HepG2 (cell line): ENCODE measurements at regions not wholly inside any gene's neighbourhood (a gene's known extent, or its start where the extent isn't known, plus 50 kb on each side); places are given as distances from the start of the nearest gene placed in this dataset.

Experiments used
- ATAC-seq: fragments of 200-7000 bp; cut with Tn5 transposase; 3 replicates; pipeline ENCODE4 v1.9.1; 2020; ENCODE audit warnings: mild to moderate bottlenecking, moderate library complexity
- BruUV-seq: library from RNA; stranded (reverse); fragments of 400-500 nt; replicated peaks from 2 replicates; lab custom pipeline; 2021; lab: Mats Ljungman, UMichigan
- CTCF ChIA-PET: fragments of 300-600 bp; formaldehyde crosslinking; extraction: SDS; loops from one replicate; lab custom pipeline; 2021; ENCODE audit warnings: low total read pairs, inconsistent platforms, low intra/inter-chr PET ratio; lab: Yijun Ruan, JAX
- POLR2A ChIA-PET: fragments of 350-600 bp; sonication (Branson Sonifier 250); formaldehyde crosslinking; loops from one replicate; lab custom pipeline; 2020; ENCODE audit warnings: antibody characterized with exemption, inconsistent platforms; lab: Yijun Ruan, JAX
- DNase-seq: peaks from one replicate; pipeline ENCODE4 v3.0.0-alpha.2; 2015; ENCODE audit warnings: low spot score
- FAIRE-seq: peaks from 3 replicates; lab custom pipeline; 2011; peaks lifted over from hg19 to GRCh38; lab: Jason Lieb, UNC
- H2AFZ ChIP-seq: one replicate; pipeline ENCODE4 v1.6.1; 2011; ENCODE audit warnings: low read length, inconsistent platforms
- H3K27ac ChIP-seq: fragments of 300-600 bp; 3 replicates; pipeline ENCODE4 v1.8.0; 2011; ENCODE audit warnings: mixed run types, mild to moderate bottlenecking, mixed read lengths, low read length, inconsistent platforms; ENCODE audit not compliant: insufficient read depth; ENCODE audit errors: extremely low read length
- H3K27me3 ChIP-seq, 2 experiments: fragments of 200-600 bp in 1 of 2; 2 replicates in 1 of 2; 3 replicates in 1 of 2; pipeline versions ENCODE4 v1.6.0 to v1.8.0; 2011; ENCODE audit warnings: low read length in 2 of 2, mild to moderate bottlenecking in 2 of 2, moderate library complexity in 2 of 2, inconsistent platforms in 1 of 2; ENCODE audit not compliant: insufficient read depth in 2 of 2, control insufficient read depth in 1 of 2
- H3K36me3 ChIP-seq, 2 experiments: fragments of 200-600 bp in 1 of 2; replicated peaks in 1 of 2; 2 replicates in 1 of 2; 3 replicates in 1 of 2; pipeline versions ENCODE4 v1.5.1 to v1.8.0; 2011; ENCODE audit warnings: low read length in 2 of 2, inconsistent platforms in 1 of 2; ENCODE audit not compliant: insufficient read depth in 2 of 2, control insufficient read depth in 1 of 2
- H3K4me1 ChIP-seq: 2 replicates; pipeline ENCODE4 v1.5.1; 2012; ENCODE audit warnings: low read length, inconsistent platforms; ENCODE audit not compliant: insufficient read depth
- H3K4me2 ChIP-seq: 2 replicates; pipeline ENCODE4 v1.6.0; 2011; ENCODE audit warnings: low read depth, low read length, inconsistent platforms
- H3K4me3 ChIP-seq, 3 experiments: fragments of 200-600 bp in 1 of 3; sonication (generic), shearing (Covaris generic) in 1 of 3; replicated peaks in 1 of 3; 2 replicates each; pipeline ENCODE4 v1.5.1; 2011 to 2016; ENCODE audit warnings: low read length in 3 of 3, inconsistent platforms in 2 of 3, low read depth in 2 of 3, mild to moderate bottlenecking in 2 of 3, control low read depth in 1 of 3, mixed read lengths in 1 of 3; ENCODE audit not compliant: insufficient read depth in 1 of 3
- H3K79me2 ChIP-seq: one replicate; pipeline ENCODE4 v1.6.1; 2011; ENCODE audit warnings: low read length, inconsistent platforms; ENCODE audit not compliant: insufficient read depth
- H3K9ac ChIP-seq: 2 replicates; pipeline ENCODE4 v1.6.0; 2011; ENCODE audit warnings: mild to moderate bottlenecking, low read depth, low read length, inconsistent platforms; ENCODE audit not compliant: insufficient read depth
- H3K9me3 ChIP-seq: 2 replicates; pipeline ENCODE4 v1.5.1; 2012; ENCODE audit warnings: mild to moderate bottlenecking, low read length
- H4K20me1 ChIP-seq: 2 replicates; pipeline ENCODE4 v1.6.0; 2011; ENCODE audit warnings: inconsistent platforms, mild to moderate bottlenecking, low read length, moderate library complexity; ENCODE audit not compliant: insufficient read depth
- DNMT3B ChIP-seq: conservative IDR thresholded peaks from 2 replicates; pipeline ENCODE4 v1.6.1; 2016; ENCODE audit warnings: missing biosample characterization, control low read depth
- ERF ChIP-seq: IDR thresholded peaks from 2 replicates; pipeline ENCODE4 v1.6.1; 2018; ENCODE audit warnings: missing biosample characterization, missing genetic modification reagents
- FIP1L1 ChIP-seq: fragments of 200-400 bp; formaldehyde crosslinking; IDR thresholded peaks from 2 replicates; pipeline ENCODE4 v1.6.1; 2018; ENCODE audit warnings: low read depth, mild to moderate bottlenecking, low read length, moderate library complexity, borderline replicate concordance; ENCODE audit not compliant: insufficient read depth
- HNF4A ChIP-seq: sonication (generic); formaldehyde crosslinking; IDR thresholded peaks from 2 replicates; pipeline ENCODE4 v1.4.0; 2020; ENCODE audit warnings: missing genetic modification reagents
- HNRNPL ChIP-seq: fragments of 200-400 bp; formaldehyde crosslinking; IDR thresholded peaks from 2 replicates; pipeline ENCODE4 v1.6.1; 2017; ENCODE audit warnings: mild to moderate bottlenecking, low read depth, low read length
- SATB2 ChIP-seq: sonication (generic); formaldehyde crosslinking; IDR thresholded peaks from 2 replicates; pipeline ENCODE4 v1.5.0; 2020; ENCODE audit warnings: missing genetic modification reagents
- SIX4 ChIP-seq: sonication (generic); formaldehyde crosslinking; IDR thresholded peaks from 2 replicates; pipeline ENCODE4 v1.4.0; 2020; ENCODE audit warnings: missing genetic modification reagents
- TRIM24 ChIP-seq: sonication (generic); formaldehyde crosslinking; IDR thresholded peaks from 2 replicates; pipeline ENCODE4 v1.8.0; 2022; ENCODE audit warnings: mild to moderate bottlenecking, missing genetic modification reagents
- ZBTB7A ChIP-seq: sonication (generic); formaldehyde crosslinking; IDR thresholded peaks from 2 replicates; pipeline ENCODE4 v1.8.0; 2022; ENCODE audit warnings: mild to moderate bottlenecking, missing genetic modification reagents
- ZNF567 ChIP-seq: sonication (generic); formaldehyde crosslinking; IDR thresholded peaks from 2 replicates; pipeline ENCODE4 v1.8.1; 2023; ENCODE audit warnings: mild to moderate bottlenecking, missing genetic modification reagents, borderline replicate concordance
- ZNF720 ChIP-seq: sonication (generic); formaldehyde crosslinking; IDR thresholded peaks from 2 replicates; pipeline ENCODE4 v1.4.0; 2020; ENCODE audit warnings: missing genetic modification reagents
- ZNF737 ChIP-seq: sonication (generic); formaldehyde crosslinking; IDR thresholded peaks from 2 replicates; pipeline ENCODE4 v1.5.0; 2020; ENCODE audit warnings: missing genetic modification reagents, mild to moderate bottlenecking, borderline replicate concordance
- ZSCAN20 ChIP-seq: sonication (generic); formaldehyde crosslinking; IDR thresholded peaks from 2 replicates; pipeline ENCODE4 v1.4.0; 2020; ENCODE audit warnings: missing genetic modification reagents, mild to moderate bottlenecking, borderline replicate concordance
- WGBS: methylation state at CpG from one replicate; pipeline ENCODE4 v1.1.6; 2017; ENCODE audit warnings: low lambda C conversion rate; 5-methylcytosine and 5-hydroxymethylcytosine counted together
- in situ Hi-C: cut with HindIII; loops from 2 replicates; pipeline ENCODE4 v1.10.0; 2017; ENCODE audit warnings: low pct_unique_long_range_greater_than_20kb; ENCODE audit not compliant: extremely low pct_ligation_motif_present
- intact Hi-C: fragments of 100-400 bp; cut with micrococcal nuclease; formaldehyde crosslinking; loops from one replicate; pipeline ENCODE4 v1.10.0; 2022; ENCODE audit not compliant: unreplicated experiment
- TF ChIP-seq, protein P1 (sequence below): sonication (generic); formaldehyde crosslinking; IDR thresholded peaks from 2 replicates; pipeline ENCODE4 v1.5.1; 2020; ENCODE audit warnings: mild to moderate bottlenecking, missing genetic modification reagents, moderate library complexity
- TF ChIP-seq, protein P2 (sequence below): IDR thresholded peaks from 2 replicates; pipeline ENCODE4 v1.6.1; 2016; ENCODE audit warnings: mild to moderate bottlenecking, missing biosample characterization, missing genetic modification reagents
- TF ChIP-seq, protein P3 (sequence below): sonication (generic); formaldehyde crosslinking; IDR thresholded peaks from 2 replicates; pipeline ENCODE4 v1.4.0; 2020; ENCODE audit warnings: low read depth, mild to moderate bottlenecking, missing genetic modification reagents
- TF ChIP-seq, protein P4 (sequence below): IDR thresholded peaks from 2 replicates; pipeline ENCODE4 v1.6.1; 2016; ENCODE audit warnings: low read depth, control low read depth
- TF ChIP-seq, protein P5 (sequence below): sonication (generic); formaldehyde crosslinking; IDR thresholded peaks from 2 replicates; pipeline ENCODE4 v1.8.0; 2022; ENCODE audit warnings: mild to moderate bottlenecking, missing genetic modification reagents; ENCODE audit not compliant: insufficient replicate concordance

DNA sequence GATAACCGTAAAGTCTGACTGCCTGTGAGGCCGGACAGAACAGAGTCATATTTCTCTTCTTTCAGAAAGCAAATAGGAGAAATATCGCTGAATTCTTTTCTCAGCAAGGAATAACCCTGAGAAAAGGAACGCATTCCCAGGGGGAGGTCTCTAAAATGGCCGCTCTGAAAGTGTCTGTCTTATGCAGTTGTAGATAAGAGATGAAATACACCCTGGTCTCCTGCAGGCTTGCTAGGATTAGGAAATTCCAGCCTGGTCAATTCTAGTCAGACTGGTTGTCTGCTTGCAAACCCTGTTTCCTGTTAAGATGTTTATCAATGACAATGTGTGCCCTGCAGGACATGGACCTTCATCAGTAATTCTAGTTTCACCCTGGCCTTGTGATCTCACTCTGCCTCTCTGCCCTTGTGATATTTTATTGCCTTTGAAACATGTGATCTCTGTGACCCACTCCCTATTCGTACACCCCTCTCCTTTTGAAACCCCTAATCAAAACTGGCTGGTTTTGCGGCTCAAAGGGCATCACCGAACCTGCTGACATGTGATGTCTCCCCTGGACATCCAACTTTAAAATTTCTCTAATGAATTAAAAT is 934.8 kb upstream of the SPRY2 start:
- H3K4me2 ChIP-seq, result no peak overlapping the region

More for the DNA sequence above, 934.8 kb upstream of the SPRY2 start:
- Histone ChIP-seq H3K27me3 (no peaks in the 10 kb centered on the region), H3K4me1 (no peaks in the 10 kb centered on the region), H2AFZ (no peak overlapping the region), H3K27ac (no peak overlapping the region), H3K79me2 (no peaks in the 10 kb centered on the region), H3K36me3 (no peaks in the 10 kb centered on the region), H4K20me1 (no peaks in the 10 kb centered on the region), H3K4me3 (no peak overlapping the region), H3K9ac (no peak overlapping the region), H3K9me3 (peaks cover 7% of the 10 kb centered on the region)
- intact Hi-C loops (no loop called here), in situ Hi-C loops (no loop called here)
- no peak for ATAC-seq
- TF ChIP-seq ZNF720 (CRISPR knock-in tag), result no peak
- TF ChIP-seq, protein P1, sequence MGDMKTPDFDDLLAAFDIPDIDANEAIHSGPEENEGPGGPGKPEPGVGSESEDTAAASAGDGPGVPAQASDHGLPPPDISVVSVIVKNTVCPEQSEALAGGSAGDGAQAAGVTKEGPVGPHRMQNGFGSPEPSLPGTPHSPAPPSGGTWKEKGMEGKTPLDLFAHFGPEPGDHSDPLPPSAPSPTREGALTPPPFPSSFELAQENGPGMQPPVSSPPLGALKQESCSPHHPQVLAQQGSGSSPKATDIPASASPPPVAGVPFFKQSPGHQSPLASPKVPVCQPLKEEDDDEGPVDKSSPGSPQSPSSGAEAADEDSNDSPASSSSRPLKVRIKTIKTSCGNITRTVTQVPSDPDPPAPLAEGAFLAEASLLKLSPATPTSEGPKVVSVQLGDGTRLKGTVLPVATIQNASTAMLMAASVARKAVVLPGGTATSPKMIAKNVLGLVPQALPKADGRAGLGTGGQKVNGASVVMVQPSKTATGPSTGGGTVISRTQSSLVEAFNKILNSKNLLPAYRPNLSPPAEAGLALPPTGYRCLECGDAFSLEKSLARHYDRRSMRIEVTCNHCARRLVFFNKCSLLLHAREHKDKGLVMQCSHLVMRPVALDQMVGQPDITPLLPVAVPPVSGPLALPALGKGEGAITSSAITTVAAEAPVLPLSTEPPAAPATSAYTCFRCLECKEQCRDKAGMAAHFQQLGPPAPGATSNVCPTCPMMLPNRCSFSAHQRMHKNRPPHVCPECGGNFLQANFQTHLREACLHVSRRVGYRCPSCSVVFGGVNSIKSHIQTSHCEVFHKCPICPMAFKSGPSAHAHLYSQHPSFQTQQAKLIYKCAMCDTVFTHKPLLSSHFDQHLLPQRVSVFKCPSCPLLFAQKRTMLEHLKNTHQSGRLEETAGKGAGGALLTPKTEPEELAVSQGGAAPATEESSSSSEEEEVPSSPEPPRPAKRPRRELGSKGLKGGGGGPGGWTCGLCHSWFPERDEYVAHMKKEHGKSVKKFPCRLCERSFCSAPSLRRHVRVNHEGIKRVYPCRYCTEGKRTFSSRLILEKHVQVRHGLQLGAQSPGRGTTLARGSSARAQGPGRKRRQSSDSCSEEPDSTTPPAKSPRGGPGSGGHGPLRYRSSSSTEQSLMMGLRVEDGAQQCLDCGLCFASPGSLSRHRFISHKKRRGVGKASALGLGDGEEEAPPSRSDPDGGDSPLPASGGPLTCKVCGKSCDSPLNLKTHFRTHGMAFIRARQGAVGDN (CRISPR knock-in tag), result no peak
- no peak for TF ChIP-seq ZNF737 (CRISPR knock-in tag)
- no peak for TF ChIP-seq HNRNPL
- no peak for TF ChIP-seq HNF4A (CRISPR knock-in tag)
- no peak for TF ChIP-seq ZNF567 (CRISPR knock-in tag)
- no peak for TF ChIP-seq DNMT3B (CRISPR knock-in tag)
- TF ChIP-seq, protein P2, sequence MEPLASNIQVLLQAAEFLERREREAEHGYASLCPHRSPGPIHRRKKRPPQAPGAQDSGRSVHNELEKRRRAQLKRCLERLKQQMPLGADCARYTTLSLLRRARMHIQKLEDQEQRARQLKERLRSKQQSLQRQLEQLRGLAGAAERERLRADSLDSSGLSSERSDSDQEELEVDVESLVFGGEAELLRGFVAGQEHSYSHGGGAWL (CRISPR knock-in tag), result no peak
- TF ChIP-seq TRIM24 (CRISPR knock-in tag), result no peak
- TF ChIP-seq, protein P3, sequence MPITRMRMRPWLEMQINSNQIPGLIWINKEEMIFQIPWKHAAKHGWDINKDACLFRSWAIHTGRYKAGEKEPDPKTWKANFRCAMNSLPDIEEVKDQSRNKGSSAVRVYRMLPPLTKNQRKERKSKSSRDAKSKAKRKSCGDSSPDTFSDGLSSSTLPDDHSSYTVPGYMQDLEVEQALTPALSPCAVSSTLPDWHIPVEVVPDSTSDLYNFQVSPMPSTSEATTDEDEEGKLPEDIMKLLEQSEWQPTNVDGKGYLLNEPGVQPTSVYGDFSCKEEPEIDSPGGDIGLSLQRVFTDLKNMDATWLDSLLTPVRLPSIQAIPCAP (CRISPR knock-in tag), result no peak
- TF ChIP-seq SIX4 (CRISPR knock-in tag), result no peak
- TF ChIP-seq, protein P4, sequence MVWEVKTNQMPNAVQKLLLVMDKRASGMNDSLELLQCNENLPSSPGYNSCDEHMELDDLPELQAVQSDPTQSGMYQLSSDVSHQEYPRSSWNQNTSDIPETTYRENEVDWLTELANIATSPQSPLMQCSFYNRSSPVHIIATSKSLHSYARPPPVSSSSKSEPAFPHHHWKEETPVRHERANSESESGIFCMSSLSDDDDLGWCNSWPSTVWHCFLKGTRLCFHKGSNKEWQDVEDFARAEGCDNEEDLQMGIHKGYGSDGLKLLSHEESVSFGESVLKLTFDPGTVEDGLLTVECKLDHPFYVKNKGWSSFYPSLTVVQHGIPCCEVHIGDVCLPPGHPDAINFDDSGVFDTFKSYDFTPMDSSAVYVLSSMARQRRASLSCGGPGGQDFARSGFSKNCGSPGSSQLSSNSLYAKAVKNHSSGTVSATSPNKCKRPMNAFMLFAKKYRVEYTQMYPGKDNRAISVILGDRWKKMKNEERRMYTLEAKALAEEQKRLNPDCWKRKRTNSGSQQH (CRISPR knock-in tag), result no peak
- TF ChIP-seq ZSCAN20, result no peak
- TF ChIP-seq, protein P5, sequence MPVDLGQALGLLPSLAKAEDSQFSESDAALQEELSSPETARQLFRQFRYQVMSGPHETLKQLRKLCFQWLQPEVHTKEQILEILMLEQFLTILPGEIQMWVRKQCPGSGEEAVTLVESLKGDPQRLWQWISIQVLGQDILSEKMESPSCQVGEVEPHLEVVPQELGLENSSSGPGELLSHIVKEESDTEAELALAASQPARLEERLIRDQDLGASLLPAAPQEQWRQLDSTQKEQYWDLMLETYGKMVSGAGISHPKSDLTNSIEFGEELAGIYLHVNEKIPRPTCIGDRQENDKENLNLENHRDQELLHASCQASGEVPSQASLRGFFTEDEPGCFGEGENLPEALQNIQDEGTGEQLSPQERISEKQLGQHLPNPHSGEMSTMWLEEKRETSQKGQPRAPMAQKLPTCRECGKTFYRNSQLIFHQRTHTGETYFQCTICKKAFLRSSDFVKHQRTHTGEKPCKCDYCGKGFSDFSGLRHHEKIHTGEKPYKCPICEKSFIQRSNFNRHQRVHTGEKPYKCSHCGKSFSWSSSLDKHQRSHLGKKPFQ (CRISPR knock-in tag), result no peak
- TF ChIP-seq SATB2 (CRISPR knock-in tag), result no peak
- TF ChIP-seq ERF, result no peak
- no peak for TF ChIP-seq FIP1L1
- TF ChIP-seq ZBTB7A (CRISPR knock-in tag), result no peak
- 18% methylated on average over 8 of the region's 8 CpGs for WGBS
- ChIA-PET POLR2A (no interaction called here), CTCF (no interaction called here)
- DNase-seq, result no peak
- no TSS peak for BruUV-seq
- FAIRE-seq, result no peak
